GM12878 (cell line): ENCODE measurements at regions not wholly inside any gene's neighbourhood (a gene's known extent, or its start where the extent isn't known, plus 50 kb on each side); places are given as distances from the start of the nearest gene placed in this dataset.
A peak's percentile ranks its signal among the peaks of the same experiment; 100 is the strongest.

ENCODE experiments used
- ATAC-seq: fragments of 200-7000 bp; cut with Tn5 transposase; 3 replicates; pipeline ENCODE4 v1.9.1; 2020; ENCODE audit warnings: mild to moderate bottlenecking, moderate library complexity
- BruUV-seq: library from RNA; stranded (reverse); fragments of 400-500 nt; replicated peaks from 2 replicates; lab custom pipeline; 2021; lab: Mats Ljungman, UMichigan
- CTCF ChIA-PET: fragments of 300-600 bp; sonication (Branson Sonifier 250); formaldehyde crosslinking; extraction: SDS; loops from one replicate; lab custom pipeline; 2021; ENCODE audit warnings: inconsistent platforms; lab: Yijun Ruan, JAX
- POLR2A ChIA-PET: fragments of 350-600 bp; formaldehyde crosslinking; extraction: SDS; loops from one replicate; lab custom pipeline; 2021; ENCODE audit warnings: inconsistent platforms; lab: Charles Lee
- RAD21 ChIA-PET: fragments of 300-600 bp; sonication (Branson Sonifier 250); formaldehyde crosslinking; loops from one replicate; lab custom pipeline; 2023; ENCODE audit warnings: antibody characterized with exemption; ENCODE audit not compliant: unreplicated experiment; lab: Charles Lee
- SMC1A ChIA-PET: fragments of 300-600 bp; sonication (Branson Sonifier 250); formaldehyde crosslinking; loops from one replicate; lab custom pipeline; 2023; ENCODE audit not compliant: unreplicated experiment, uncharacterized antibody; lab: Charles Lee
- DNase-seq: peaks from one replicate; pipeline ENCODE4 v3.0.0-alpha.2; 2011; ENCODE audit warnings: low read depth, low spot score
- FAIRE-seq: peaks from 3 replicates; lab custom pipeline; 2011; peaks lifted over from hg19 to GRCh38; lab: Jason Lieb, UNC
- H2AFZ ChIP-seq: 2 replicates; pipeline ENCODE4 v1.6.0; 2011; ENCODE audit warnings: low read depth, low read length, control low read depth; ENCODE audit not compliant: control insufficient read depth
- H3K27ac ChIP-seq: 2 replicates; pipeline ENCODE4 v1.5.1; 2011; ENCODE audit warnings: control low read depth; ENCODE audit not compliant: control insufficient read depth, insufficient read depth
- H3K27me3 ChIP-seq, 2 experiments: replicated peaks in 1 of 2; 2 replicates each; pipeline versions ENCODE4 v1.6.0 to v1.6.1; 2011; ENCODE audit warnings: low read length in 1 of 2; ENCODE audit not compliant: control insufficient read depth in 2 of 2, insufficient read depth in 2 of 2
- H3K36me3 ChIP-seq, 2 experiments: 2 replicates each; pipeline ENCODE4 v1.5.1; 2011; ENCODE audit warnings: low read length in 1 of 2; ENCODE audit not compliant: control insufficient read depth in 2 of 2, insufficient read depth in 2 of 2
- H3K4me1 ChIP-seq: 2 replicates; pipeline ENCODE4 v1.6.1; 2011; ENCODE audit warnings: mild to moderate bottlenecking, low read length, moderate library complexity, mixed read lengths; ENCODE audit not compliant: control insufficient read depth, insufficient read depth
- H3K4me2 ChIP-seq: 2 replicates; pipeline ENCODE4 v1.6.0; 2011; ENCODE audit warnings: control low read depth; ENCODE audit not compliant: control insufficient read depth, insufficient read depth
- H3K4me3 ChIP-seq: fragments of 200-600 bp; sonication (generic); 2 replicates; pipeline ENCODE4 v1.5.1; 2016
- H3K79me2 ChIP-seq: 2 replicates; pipeline ENCODE4 v1.6.0; 2011; ENCODE audit warnings: low read length; ENCODE audit not compliant: control insufficient read depth, insufficient read depth
- H3K9ac ChIP-seq: 2 replicates; pipeline ENCODE4 v1.8.0; 2011; ENCODE audit warnings: low read length, control low read depth, mixed read lengths; ENCODE audit not compliant: control insufficient read depth, insufficient read depth
- H3K9me3 ChIP-seq: replicated peaks from 3 replicates; pipeline ENCODE4 v1.5.1; 2011; ENCODE audit warnings: mild to moderate bottlenecking, low read length; ENCODE audit not compliant: control insufficient read depth, insufficient read depth
- H4K20me1 ChIP-seq: 2 replicates; pipeline ENCODE4 v1.6.0; 2011; ENCODE audit not compliant: control insufficient read depth, insufficient read depth
- CREM ChIP-seq: IDR thresholded peaks from 2 replicates; pipeline ENCODE4 v1.6.1; 2014; ENCODE audit warnings: antibody characterized with exemption, low read depth
- MYB ChIP-seq: fragments of 150-350 bp; IDR thresholded peaks from 2 replicates; pipeline ENCODE4 v1.6.1; 2014; ENCODE audit warnings: mild to moderate bottlenecking, low read depth, low read length, borderline replicate concordance
- WGBS: methylation state at CpG from one replicate; pipeline ENCODE4 v1.1.6; 2016; ENCODE audit warnings: low lambda C conversion rate; ENCODE audit not compliant: insufficient replicate concordance, insufficient coverage; ENCODE audit errors: missing lambda C conversion rate; 5-methylcytosine and 5-hydroxymethylcytosine counted together
- in situ Hi-C: fragments of 300-500 bp; cut with MboI; formaldehyde crosslinking; loops from 9 replicates; pipeline ENCODE4 v1.14.3; 2018; ENCODE audit warnings: mixed read lengths
- intact Hi-C: fragments of 100-400 bp; cut with micrococcal nuclease; formaldehyde crosslinking; loops from one replicate; pipeline ENCODE4 v1.14.2; 2022; ENCODE audit not compliant: unreplicated experiment

GRCh38 chr6:165925474-165926156 lies 242.0 kb downstream of the TBXT start:
- Histone ChIP-seq H3K9ac (no peak overlapping the region), H3K36me3 (no peaks in the 10 kb centered on the region), H4K20me1 (no peaks in the 10 kb centered on the region), H3K9me3 (no peaks in the 10 kb centered on the region), H3K4me1 (no peaks in the 10 kb centered on the region), H3K79me2 (no peaks in the 10 kb centered on the region), H3K27ac (no peak overlapping the region), H3K4me3 (no peak overlapping the region), H3K4me2 (no peak overlapping the region), H3K27me3 (peaks cover 2 to 3% of the 10 kb centered on the region in 2 experiments; a peak in 1 of 4 replicates)
- in situ Hi-C loops: no loop called here
- ChIA-PET POLR2A (no interaction called here), SMC1A (no interaction called here), CTCF (no interaction called here), RAD21 (no interaction called here)
- DNase-seq: no peak
- ATAC-seq: no peak
- intact Hi-C loops: no loop called here
- no peak for TF ChIP-seq MYB
- TF ChIP-seq, all 136 proteins: peak for 0
- H2AFZ ChIP-seq: no peak overlapping the region
- 5% methylated on average over 1 of the region's 1 CpG for WGBS
- BruUV-seq: no TSS peak
- FAIRE-seq: no peak

GRCh38 chr6:165922309-165922794 lies 245.3 kb downstream of the TBXT start:
- CTCF ChIA-PET: no interaction called here
- no peaks in the 10 kb centered on the region for H3K79me2 ChIP-seq
- no peaks in the 10 kb centered on the region for H3K36me3 ChIP-seq
- H3K4me1 ChIP-seq: no peaks in the 10 kb centered on the region
- no peak for DNase-seq
- 37% methylated on average over 6 of the region's 6 CpGs for WGBS
- RAD21 ChIA-PET: no interaction called here
- no peak overlapping the region for H2AFZ ChIP-seq
- no peak for TF ChIP-seq CREM
- TF ChIP-seq, all 136 proteins: peak for 0
- no peak overlapping the region for H3K4me2 ChIP-seq
- in situ Hi-C loops (no loop called here), intact Hi-C loops (no loop called here)
- no peak overlapping the region for H3K9ac ChIP-seq
- H3K27ac ChIP-seq: no peak overlapping the region
- no peaks in the 10 kb centered on the region for H3K9me3 ChIP-seq
- peaks cover 0 to 3% of the 10 kb centered on the region in 2 experiments; a peak in 1 of 4 replicates for H3K27me3 ChIP-seq
- H4K20me1 ChIP-seq: no peaks in the 10 kb centered on the region
- FAIRE-seq (no peak), ATAC-seq (peak; percentile 45)
- no TSS peak for BruUV-seq
- H3K4me3 ChIP-seq: no peak overlapping the region
- ChIA-PET SMC1A (no interaction called here), POLR2A (no interaction called here)
